Uterus (tissue), 2 donors: ENCODE measurements at regions not wholly inside any gene's neighbourhood (a gene's known extent, or its start where the extent isn't known, plus 50 kb on each side); places are given as distances from the start of the nearest gene placed in this dataset.

Experiments
- CTCF ChIP-seq, 4 experiments: fragments of 200-600 bp in 2 of 4; fragments of 450-650 bp in 2 of 4; sonication (generic) in 2 of 4; IDR thresholded peaks; one replicate each; pipeline ENCODE4 v1.5.1; 2016 to 2019; ENCODE audit warnings: antibody characterized with exemption in 4 of 4, mild to moderate bottlenecking in 2 of 4, moderate library complexity in 1 of 4
- POLR2A ChIP-seq, 2 donors: fragments of 450-650 bp; IDR thresholded peaks; one replicate each; pipeline ENCODE4 v1.6.1; 2016; ENCODE audit warnings: antibody characterized with exemption in 2 of 2, mild to moderate bottlenecking in 1 of 2, moderate library complexity in 1 of 2

DNA sequence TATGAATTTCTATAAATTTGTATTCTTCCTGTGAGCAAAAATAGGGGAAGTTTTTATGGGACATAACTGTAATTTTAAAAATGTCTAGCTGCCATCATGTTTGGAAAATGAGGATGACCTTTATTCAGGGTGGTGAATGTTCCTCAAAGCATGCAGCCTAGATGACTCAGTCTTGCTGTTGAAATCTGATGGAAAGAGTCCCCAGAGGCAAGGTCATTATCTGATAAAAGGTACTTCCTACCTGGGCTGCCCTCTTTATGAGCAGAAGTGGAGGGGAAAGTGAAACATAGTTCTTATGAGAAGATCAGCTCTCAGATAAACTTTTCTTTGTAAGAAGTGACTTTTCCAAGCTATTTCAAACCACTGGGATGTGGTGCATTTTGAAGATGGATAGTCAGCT, 1144.7 kb upstream of the PIK3C3 start:
- TF ChIP-seq CTCF (IDR thresholded peaks at IDR 0.05) (no peak), POLR2A (IDR thresholded peaks at IDR 0.05) (no peak)
